ENCODE measurements at regions not wholly inside any gene's neighbourhood (a gene's known extent, or its start where the extent isn't known, plus 50 kb on each side); places are given as distances from the start of the nearest gene placed in this dataset.

- Mint-ChIP-seq H3K36me3 (peaks cover 10% of the 10 kb centered on the region), H3K4me1 (peaks cover 4 to 12% (median 5%) of the 10 kb centered on the region in 3 donors), H3K27me3 (no peaks in the 10 kb centered on the region), H3K4me3 (no peak overlapping the region), H3K27ac (no peak overlapping the region), H3K9me3 (peaks cover 3 to 10% (median 5%) of the 10 kb centered on the region in 3 donors)
Measured at GRCh38 chr2:144102386-144102785, 417.5 kb downstream of the ZEB2 start.

GRCh38 chr2:144099780-144100377 is 420.0 kb downstream of the ZEB2 start:
- peaks cover 9% of the 10 kb centered on the region for H3K36me3 Mint-ChIP-seq
- H3K27ac Mint-ChIP-seq, result no peak overlapping the region
- peaks cover 4 to 12% (median 5%) of the 10 kb centered on the region in 3 donors for H3K4me1 Mint-ChIP-seq

GRCh38 chr2:144099340-144099739 is 420.6 kb downstream of the ZEB2 start:
- Mint-ChIP-seq H3K4me1 (peaks cover 4 to 12% (median 5%) of the 10 kb centered on the region in 3 donors), H3K36me3 (peaks cover 9% of the 10 kb centered on the region), H3K27ac (no peak overlapping the region), H3K9me3 (peaks cover 0 to 6% (median 5%) of the 10 kb centered on the region in 3 donors), H3K27me3 (no peaks in the 10 kb centered on the region), H3K4me3 (no peak overlapping the region)

More at GRCh38 chr2:144099780-144100377, 420.0 kb downstream of the ZEB2 start:
- Mint-ChIP-seq H3K4me3 (no peak overlapping the region), H3K27me3 (no peaks in the 10 kb centered on the region), H3K9me3 (peaks cover 0 to 2% (median under 1%) of the 10 kb centered on the region in 3 donors)

- Mint-ChIP-seq H3K9me3 (peaks cover 2 to 11% (median 5%) of the 10 kb centered on the region in 3 donors), H3K4me1 (peaks cover 4 to 12% (median 5%) of the 10 kb centered on the region in 3 donors), H3K27ac (no peak overlapping the region), H3K4me3 (peak overlapping the region in 1 of 4 donors; percentile 56), H3K27me3 (no peaks in the 10 kb centered on the region), H3K36me3 (peaks cover 11% of the 10 kb centered on the region)
Measured at GRCh38 chr2:144097440-144098225, 422.3 kb downstream of the ZEB2 start.

- peaks cover 2 to 11% (median 5%) of the 10 kb centered on the region in 3 donors for H3K9me3 Mint-ChIP-seq
- H3K27me3 Mint-ChIP-seq, result no peaks in the 10 kb centered on the region
- H3K27ac Mint-ChIP-seq, result no peak overlapping the region
- H3K4me3 Mint-ChIP-seq, result no peak overlapping the region
- peaks cover 11% of the 10 kb centered on the region for H3K36me3 Mint-ChIP-seq
- H3K4me1 Mint-ChIP-seq, result peaks cover 4 to 12% (median 5%) of the 10 kb centered on the region in 3 donors
Measured at GRCh38 chr2:144096531-144096930, 423.4 kb downstream of the ZEB2 start.

GRCh38 chr2:144094408-144095151 is 425.3 kb downstream of the ZEB2 start:
- Mint-ChIP-seq H3K9me3 (peaks cover 4 to 17% (median 5%) of the 10 kb centered on the region in 3 donors), H3K27ac (no peak overlapping the region), H3K36me3 (peaks cover 9% of the 10 kb centered on the region), H3K4me3 (no peak overlapping the region), H3K4me1 (peaks cover 3 to 5% (median 4%) of the 10 kb centered on the region in 3 donors), H3K27me3 (no peaks in the 10 kb centered on the region)

- H3K4me1 Mint-ChIP-seq, result peaks cover 0 to 4% (median 0%) of the 10 kb centered on the region in 3 donors
- H3K9me3 Mint-ChIP-seq, result peaks cover 6 to 22% (median 8%) of the 10 kb centered on the region in 3 donors
- no peak overlapping the region for H3K27ac Mint-ChIP-seq
- peaks cover 14% of the 10 kb centered on the region for H3K36me3 Mint-ChIP-seq
- no peaks in the 10 kb centered on the region for H3K27me3 Mint-ChIP-seq
- H3K4me3 Mint-ChIP-seq, result no peak overlapping the region
Measured at GRCh38 chr2:144091622-144092021, 428.3 kb downstream of the ZEB2 start.

- Mint-ChIP-seq H3K36me3 (peaks cover 10% of the 10 kb centered on the region), H3K27ac (no peak overlapping the region), H3K9me3 (peaks cover 3 to 12% (median 4%) of the 10 kb centered on the region in 3 donors), H3K27me3 (no peaks in the 10 kb centered on the region), H3K4me3 (no peak overlapping the region), H3K4me1 (peaks cover 0 to 4% (median 0%) of the 10 kb centered on the region in 3 donors)
Measured at GRCh38 chr2:144088863-144089262, 431.1 kb downstream of the ZEB2 start.

- Mint-ChIP-seq H3K9me3 (peaks cover 3 to 10% (median 4%) of the 10 kb centered on the region in 3 donors), H3K36me3 (peaks cover 13% of the 10 kb centered on the region), H3K4me3 (no peak overlapping the region), H3K27ac (no peak overlapping the region), H3K4me1 (peaks cover 0 to 4% (median 0%) of the 10 kb centered on the region in 3 donors), H3K27me3 (no peaks in the 10 kb centered on the region)
Measured at GRCh38 chr2:144086965-144087364, 433.0 kb downstream of the ZEB2 start.

- Mint-ChIP-seq H3K4me3 (no peak overlapping the region), H3K9me3 (peaks cover 2 to 6% (median 3%) of the 10 kb centered on the region in 3 donors), H3K4me1 (peaks cover 0 to 4% (median 0%) of the 10 kb centered on the region in 3 donors), H3K27me3 (no peaks in the 10 kb centered on the region), H3K27ac (no peak overlapping the region), H3K36me3 (peaks cover 13% of the 10 kb centered on the region)
Measured at GRCh38 chr2:144085016-144085415, 434.9 kb downstream of the ZEB2 start.

- peaks cover 0 to 4% (median 0%) of the 10 kb centered on the region in 3 donors for H3K4me1 Mint-ChIP-seq
- no peak overlapping the region for H3K27ac Mint-ChIP-seq
- H3K9me3 Mint-ChIP-seq, result peaks cover 1 to 2% (median 2%) of the 10 kb centered on the region in 3 donors
- no peak overlapping the region for H3K4me3 Mint-ChIP-seq
- H3K36me3 Mint-ChIP-seq, result peaks cover 10% of the 10 kb centered on the region
- no peaks in the 10 kb centered on the region for H3K27me3 Mint-ChIP-seq
Measured at GRCh38 chr2:144084114-144084661, 435.7 kb downstream of the ZEB2 start.

- Mint-ChIP-seq H3K27me3 (no peaks in the 10 kb centered on the region), H3K27ac (no peak overlapping the region), H3K9me3 (no peaks in the 10 kb centered on the region), H3K4me1 (peaks cover 0 to 4% (median 0%) of the 10 kb centered on the region in 3 donors), H3K4me3 (no peak overlapping the region), H3K36me3 (peaks cover 11% of the 10 kb centered on the region)
Measured at GRCh38 chr2:144083211-144083610, 436.7 kb downstream of the ZEB2 start.

GRCh38 chr2:144082777-144083176 is 437.1 kb downstream of the ZEB2 start:
- H3K4me1 Mint-ChIP-seq, result peaks cover 0 to 4% (median 0%) of the 10 kb centered on the region in 3 donors
- peaks cover 7% of the 10 kb centered on the region for H3K36me3 Mint-ChIP-seq
- no peak overlapping the region for H3K27ac Mint-ChIP-seq
- no peak overlapping the region for H3K4me3 Mint-ChIP-seq
- no peaks in the 10 kb centered on the region for H3K27me3 Mint-ChIP-seq
- H3K9me3 Mint-ChIP-seq, result no peaks in the 10 kb centered on the region

GRCh38 chr2:144082327-144082726 is 437.6 kb downstream of the ZEB2 start:
- H3K9me3 Mint-ChIP-seq, result no peaks in the 10 kb centered on the region
- peaks cover 6% of the 10 kb centered on the region for H3K36me3 Mint-ChIP-seq
- H3K4me3 Mint-ChIP-seq, result no peak overlapping the region
- no peaks in the 10 kb centered on the region for H3K27me3 Mint-ChIP-seq
- H3K4me1 Mint-ChIP-seq, result peaks cover 0 to 2% (median 0%) of the 10 kb centered on the region in 3 donors
- no peak overlapping the region for H3K27ac Mint-ChIP-seq
